HG03520 (cell line): ENCODE measurements at regions not wholly inside any gene's neighbourhood (a gene's known extent, or its start where the extent isn't known, plus 50 kb on each side); places are given as distances from the start of the nearest gene placed in this dataset.
A peak's percentile ranks its signal among the peaks of the same experiment; 100 is the strongest.
"Not testable (repeated sequence)": the region's sequence is repeated elsewhere in the genome, so short reads cannot be mapped to it uniquely, and the experiment has no call there.

Experiments used
- ATAC-seq: cut with Tn5 transposase; IDR thresholded peaks from one replicate; pipeline ENCODE4 v1.9.1; 2021; ENCODE audit warnings: mild to moderate bottlenecking, moderate library complexity; ENCODE audit not compliant: unreplicated experiment

DNA sequence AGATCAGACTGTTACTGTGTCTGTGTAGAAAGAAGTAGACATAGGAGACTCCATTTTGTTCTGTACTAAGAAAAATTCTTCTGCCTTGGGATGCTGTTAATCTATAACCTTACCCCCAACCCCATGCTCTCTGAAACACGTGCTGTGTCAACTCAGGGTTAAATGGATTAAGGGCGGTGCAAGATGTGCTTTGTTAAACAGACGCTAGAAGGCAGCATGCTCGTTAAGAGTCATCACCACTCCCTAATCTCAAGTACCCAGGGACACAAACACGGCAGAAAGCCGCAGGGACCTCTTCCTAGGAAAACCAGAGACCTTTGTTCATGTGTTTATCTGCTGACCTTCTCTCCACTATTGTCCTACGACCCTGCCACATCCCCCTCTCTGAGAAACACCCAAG, 137.0 kb upstream of the PROKR2 start:
- ATAC-seq, result not testable (repeated sequence)

- ATAC-seq, result not testable (repeated sequence)
These were observed 136.6 kb upstream of the PROKR2 start for GRCh38 chr20:5453316-5453715.

- not testable (repeated sequence) for ATAC-seq
These were observed 135.9 kb upstream of the PROKR2 start for GRCh38 chr20:5452691-5453090.

- not testable (repeated sequence) for ATAC-seq
These were observed 135.5 kb upstream of the PROKR2 start for GRCh38 chr20:5452286-5452685.

DNA sequence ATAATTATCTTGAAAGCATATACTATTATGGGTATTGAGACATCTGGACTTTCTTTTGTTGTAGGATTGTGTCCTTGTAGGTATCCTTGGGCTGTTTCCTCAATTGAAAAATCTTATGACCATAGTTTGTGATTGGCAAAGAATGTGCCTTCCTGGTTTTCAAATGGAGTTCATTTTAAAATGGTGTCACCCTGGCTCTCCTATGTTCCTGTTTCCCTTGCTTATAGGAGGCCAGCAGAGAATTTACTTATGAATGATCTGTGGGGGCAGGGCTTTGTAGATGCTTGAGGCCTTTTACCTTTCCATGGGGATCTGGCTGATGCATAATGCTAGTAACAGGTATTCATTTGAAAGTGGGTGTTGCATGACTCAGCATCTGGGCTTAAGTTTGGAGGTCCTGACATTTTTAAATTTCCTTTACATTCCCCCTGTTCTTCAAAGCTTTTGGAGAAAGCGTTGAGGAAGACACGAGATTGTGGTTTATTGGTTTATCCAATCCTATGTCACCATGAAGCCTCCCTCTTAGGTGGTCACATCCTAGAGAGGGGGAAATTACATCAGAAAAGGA, 135.0 kb upstream of the PROKR2 start:
- ATAC-seq, result no peak

DNA sequence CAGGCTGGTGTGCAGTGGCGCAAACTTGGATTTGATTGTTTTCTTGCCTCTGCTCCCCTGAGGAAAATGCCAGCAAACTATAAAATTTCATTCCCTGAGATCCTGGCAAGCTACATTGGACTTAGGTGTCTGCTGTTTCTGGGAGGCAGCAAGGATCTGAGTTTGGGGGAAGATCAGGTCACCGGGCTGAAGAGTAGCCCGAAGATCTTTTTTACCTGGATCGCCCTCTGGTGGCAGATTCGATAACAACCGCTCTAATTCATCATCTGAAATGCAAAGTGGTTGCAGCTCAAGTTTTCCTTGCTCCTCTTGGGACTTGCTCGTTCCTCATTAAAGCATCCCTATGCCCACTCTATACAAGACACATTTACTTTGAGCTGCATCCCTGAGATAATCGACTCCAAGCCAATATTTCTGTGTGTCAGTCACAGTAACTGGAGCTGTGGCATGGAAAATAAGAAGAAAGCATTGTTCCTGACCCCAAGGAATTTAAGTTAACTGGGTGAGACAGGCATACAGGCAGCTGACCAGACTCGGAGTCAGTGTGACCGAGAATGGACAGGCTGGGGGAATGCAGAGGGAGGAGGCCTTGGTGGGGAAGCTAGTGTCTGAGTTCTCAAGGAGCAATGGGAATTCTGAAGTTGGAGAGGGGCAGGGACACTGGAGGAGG, 131.8 kb upstream of the PROKR2 start:
- ATAC-seq, result no peak

- no peak for ATAC-seq
These were observed 130.4 kb upstream of the PROKR2 start for GRCh38 chr20:5447188-5447587.

DNA sequence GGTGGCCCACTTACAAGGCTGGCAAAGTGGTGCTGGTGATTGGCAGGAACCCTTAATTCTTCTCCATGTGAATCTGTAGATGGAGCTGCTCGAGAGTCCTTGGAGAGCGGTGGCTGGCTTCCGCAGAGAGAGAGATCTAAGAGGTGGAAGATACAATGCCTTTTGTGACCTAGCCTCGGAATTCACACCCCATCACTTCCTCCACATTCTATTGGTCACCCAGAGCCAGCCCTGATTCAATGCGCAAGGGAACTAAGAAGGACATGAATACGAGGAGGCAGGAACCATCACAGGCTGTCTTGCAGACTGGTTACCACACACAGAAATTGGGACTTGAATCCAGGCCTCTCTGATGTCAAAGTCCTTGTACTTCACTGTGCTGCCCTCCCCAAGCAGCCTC, 128.9 kb upstream of the PROKR2 start:
- ATAC-seq, result no peak

GRCh38 chr20:5442101-5442500, 125.3 kb upstream of the PROKR2 start:
- no peak for ATAC-seq

- ATAC-seq, result no peak
These were observed 117.4 kb upstream of the PROKR2 start for GRCh38 chr20:5434116-5434515.

- no peak for ATAC-seq
These were observed 116.6 kb upstream of the PROKR2 start for GRCh38 chr20:5433352-5433751.

GRCh38 chr20:5432030-5432429, 115.3 kb upstream of the PROKR2 start:
- no peak for ATAC-seq

DNA sequence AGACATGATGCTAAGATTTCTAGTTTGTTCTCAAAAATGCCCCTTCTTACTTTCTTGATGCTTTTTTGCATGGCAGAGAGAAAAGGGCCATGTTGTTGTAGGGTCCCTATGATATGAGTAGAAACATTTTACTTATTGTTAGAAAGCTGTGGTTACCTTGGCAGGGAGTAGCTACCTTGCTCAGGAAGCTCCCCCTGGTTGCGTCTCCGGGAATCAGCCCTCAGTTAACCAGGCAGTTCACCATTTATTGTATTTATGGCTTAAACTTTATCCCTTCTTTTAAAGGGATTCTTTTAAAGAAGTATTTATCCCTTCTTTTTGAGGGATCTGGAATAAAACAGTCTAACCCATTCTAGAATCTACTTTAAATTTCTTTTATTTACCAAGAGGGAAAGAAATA, 113.9 kb upstream of the PROKR2 start:
- ATAC-seq, result no peak

DNA sequence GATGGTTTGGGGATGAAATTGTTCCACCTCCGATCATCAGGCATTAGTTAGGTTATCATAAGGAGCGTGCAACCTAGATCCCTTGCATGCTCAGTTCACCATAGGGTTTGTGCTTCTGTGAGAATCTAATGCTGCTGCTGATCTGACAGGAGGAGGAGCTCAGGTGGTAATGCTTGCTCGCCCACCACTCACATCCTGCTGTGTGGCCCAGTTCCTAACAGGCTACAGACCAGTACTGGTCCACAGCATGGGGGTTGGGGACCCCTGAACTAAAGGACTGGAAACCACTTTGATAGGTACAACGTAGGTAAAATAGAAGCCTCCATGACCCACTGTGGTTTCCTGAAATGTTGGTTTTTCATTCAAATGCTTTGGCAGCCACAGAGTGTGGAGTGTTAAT, 109.3 kb upstream of the PROKR2 start:
- no peak for ATAC-seq

GRCh38 chr20:5416086-5416485, 99.3 kb upstream of the PROKR2 start:
- ATAC-seq, result no peak

DNA sequence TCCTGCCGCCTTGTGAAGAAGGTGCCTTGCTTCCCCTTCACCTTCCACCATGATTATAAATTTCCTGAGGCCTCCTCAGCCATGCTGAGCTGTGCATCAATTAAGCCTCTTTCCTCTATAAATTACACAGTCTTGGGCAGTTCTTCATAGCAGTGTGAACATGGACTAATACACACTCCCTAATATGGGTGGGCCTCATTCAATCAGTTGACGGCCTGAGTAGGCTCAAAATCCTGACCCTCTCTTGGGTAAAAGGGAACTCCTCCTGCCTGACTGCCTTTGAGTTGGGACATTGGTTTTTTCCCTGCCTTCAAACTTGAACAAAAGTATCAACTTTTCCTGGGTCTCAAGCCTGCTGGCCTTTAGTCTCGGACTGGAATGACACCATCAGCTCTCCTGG, 96.6 kb upstream of the PROKR2 start:
- ATAC-seq, result no peak

- no peak for ATAC-seq
These were observed 93.7 kb upstream of the PROKR2 start for GRCh38 chr20:5410470-5410869.

DNA sequence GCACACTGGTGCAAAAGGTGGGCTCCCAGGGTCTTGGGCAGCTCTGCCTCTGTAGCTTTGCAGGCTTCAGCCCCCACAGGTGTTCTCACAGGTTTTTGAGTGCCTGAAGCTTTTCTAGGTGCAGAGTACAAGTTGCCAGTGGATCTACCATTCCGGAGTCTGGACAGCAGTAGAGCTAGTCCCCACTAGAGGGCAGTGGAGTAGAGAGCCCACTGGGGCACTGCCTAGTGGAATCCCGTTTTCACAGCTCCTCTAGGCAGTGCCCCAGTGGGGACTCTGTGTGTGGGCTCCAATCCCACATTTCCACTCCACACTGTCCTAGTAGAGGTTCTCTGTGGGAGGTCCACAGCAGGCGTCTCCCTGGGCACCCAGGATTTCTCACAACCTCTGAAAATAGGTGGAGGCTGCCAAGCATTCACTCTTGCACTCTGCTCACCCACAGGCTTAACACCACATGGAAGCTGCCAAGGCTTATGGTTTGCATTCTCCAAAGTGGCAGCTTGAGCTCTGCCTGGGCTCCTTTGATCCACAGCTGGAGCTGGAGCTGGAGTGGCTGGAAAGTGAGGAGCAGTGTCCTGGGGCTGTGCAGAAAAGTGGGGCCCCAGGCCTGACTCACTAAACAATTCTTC, 86.3 kb upstream of the PROKR2 start:
- peak; percentile 53 for ATAC-seq

DNA sequence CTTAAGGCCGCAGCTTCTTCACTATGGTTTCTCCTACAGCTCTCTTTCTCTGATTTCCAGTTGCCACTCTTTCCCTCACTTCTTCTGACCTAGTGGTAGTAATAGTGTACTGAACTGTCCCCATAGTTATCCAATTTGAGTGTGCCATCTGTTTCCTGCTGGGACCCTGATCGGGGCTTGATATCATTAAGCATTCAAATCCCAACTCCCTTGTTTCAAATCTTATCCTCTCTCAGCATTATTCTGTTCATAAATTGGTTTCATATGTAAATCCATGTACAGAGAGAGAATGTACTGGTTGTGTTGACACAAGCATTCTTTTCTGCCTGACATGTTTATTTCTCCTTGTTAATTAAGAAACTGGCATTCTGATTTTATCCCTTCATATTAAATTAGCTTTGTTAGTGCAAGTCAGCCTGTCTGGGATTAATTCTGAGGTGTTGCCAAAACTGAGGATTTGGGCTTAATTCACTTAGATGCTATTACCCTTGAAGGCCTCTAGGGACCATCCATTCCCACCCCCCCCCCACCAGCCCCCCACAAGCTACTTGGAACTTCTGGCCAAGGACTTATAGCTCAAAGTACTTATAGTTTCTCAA, 84.6 kb upstream of the PROKR2 start:
- no peak for ATAC-seq

DNA sequence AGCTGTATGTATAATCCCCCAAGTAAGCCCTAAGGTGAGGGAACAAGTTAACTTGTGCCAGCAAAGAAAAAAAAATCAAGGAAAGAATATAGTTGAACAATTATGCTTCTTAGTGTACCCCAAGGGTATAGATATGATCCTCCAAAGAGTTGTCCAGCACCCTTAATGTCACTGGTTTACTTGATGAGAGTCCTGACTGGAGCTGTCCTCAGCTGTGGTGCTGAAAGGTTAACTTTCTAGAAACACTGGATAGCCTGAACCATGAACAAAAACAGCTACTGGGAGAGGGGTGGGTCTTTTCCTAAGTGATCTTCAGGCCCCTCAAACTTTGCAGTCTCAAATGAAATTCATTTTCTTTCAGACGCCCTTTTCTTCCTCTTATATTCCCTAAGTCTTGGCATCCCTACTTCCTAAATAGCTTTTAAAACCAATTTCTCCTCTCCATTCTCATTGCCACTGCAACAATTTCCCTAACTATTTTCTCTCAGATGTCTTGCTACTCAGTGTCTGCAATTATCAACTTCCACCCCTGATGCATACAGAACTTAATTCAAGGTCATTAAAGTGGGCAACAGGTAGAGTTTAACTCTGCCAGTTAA, 83.5 kb upstream of the PROKR2 start:
- ATAC-seq, result no peak

DNA sequence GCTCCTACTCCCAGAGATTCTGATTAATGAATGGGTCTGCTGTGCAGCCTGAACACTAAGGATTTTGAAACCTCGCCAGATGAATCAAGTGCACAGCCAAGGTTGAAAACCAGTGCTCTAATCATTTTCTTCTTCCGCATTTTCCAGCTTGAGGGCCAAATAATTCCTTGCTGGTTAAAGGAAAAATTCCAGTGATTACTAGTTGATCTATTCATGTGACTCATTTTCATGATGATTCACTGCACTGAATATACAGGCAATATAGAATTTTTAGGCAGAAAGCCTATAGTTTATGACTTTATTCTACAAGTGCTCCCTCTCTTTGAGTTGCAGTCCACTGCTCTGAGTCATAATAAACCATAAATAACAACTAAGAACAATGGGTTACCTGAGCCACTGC, 80.6 kb upstream of the PROKR2 start:
- ATAC-seq, result no peak
